Esophagus muscularis mucosa (tissue), 4 donors: ENCODE measurements at regions not wholly inside any gene's neighbourhood (a gene's known extent, or its start where the extent isn't known, plus 50 kb on each side); places are given as distances from the start of the nearest gene placed in this dataset.
"Not testable (repeated sequence)": the region's sequence is repeated elsewhere in the genome, so short reads cannot be mapped to it uniquely, and the experiment has no call there.

Experiments used
- DNase-seq: peaks from one replicate; pipeline ENCODE4 v3.0.0-alpha.2; 2017; ENCODE audit errors: extremely low spot score
- H3K27ac ChIP-seq, 4 donors: fragments of 200-600 bp; sonication (generic); replicated peaks in 1 of 4; 1 replicate in 3 of 4; 2 replicates in 1 of 4; pipeline ENCODE4 v1.5.1; 2016 to 2019; ENCODE audit warnings: mild to moderate bottlenecking in 1 of 4
- H3K27me3 ChIP-seq, 4 donors: fragments of 200-600 bp; sonication (generic); one replicate each; pipeline versions ENCODE4 v1.5.1 to v1.6.0; 2016 to 2019
- H3K36me3 ChIP-seq, 4 donors: fragments of 200-600 bp; sonication (generic); one replicate each; pipeline ENCODE4 v1.5.1; 2016 to 2019
- H3K4me1 ChIP-seq, 4 donors: fragments of 200-600 bp; sonication (generic); one replicate each; pipeline ENCODE4 v1.5.1; 2016 to 2019
- H3K4me3 ChIP-seq, 4 donors: fragments of 200-600 bp; sonication (generic); 1 replicate in 2 of 4; 2 replicates in 2 of 4; pipeline ENCODE4 v1.5.1; 2016 to 2019; ENCODE audit warnings: mild to moderate bottlenecking in 4 of 4, moderate library complexity in 1 of 4
- H3K9me3 ChIP-seq, 4 donors: fragments of 200-600 bp; sonication (generic); 1 replicate in 3 of 4; 2 replicates in 1 of 4; pipeline ENCODE4 v1.5.1; 2016 to 2019
- CTCF ChIP-seq, 3 experiments: fragments of 200-600 bp in 2 of 3; fragments of 450-650 bp in 1 of 3; sonication (generic) in 2 of 3; IDR thresholded peaks; one replicate each; pipeline ENCODE4 v1.5.1; 2017 to 2019; ENCODE audit warnings: antibody characterized with exemption in 3 of 3, mild to moderate bottlenecking in 2 of 3, moderate library complexity in 1 of 3
- EP300 ChIP-seq: sonication (generic); formaldehyde crosslinking; IDR thresholded peaks from one replicate; pipeline ENCODE4 v1.6.1; 2017; ENCODE audit warnings: antibody characterized with exemption
- POLR2A ChIP-seq: fragments of 450-650 bp; IDR thresholded peaks from one replicate; pipeline ENCODE4 v1.6.1; 2017; ENCODE audit warnings: antibody characterized with exemption, moderate library complexity, mild to moderate bottlenecking, low read depth
- POLR2AphosphoS5 ChIP-seq, 2 donors: sonication (generic); formaldehyde crosslinking; IDR thresholded peaks; one replicate each; pipeline ENCODE4 v1.6.1; 2017; ENCODE audit warnings: antibody characterized with exemption in 2 of 2
- WGBS: methylation state at CpG from one replicate; pipeline ENCODE4 v1.1.5; 2018; 5-methylcytosine and 5-hydroxymethylcytosine counted together
- intact Hi-C: fragments of 100-400 bp; cut with DNase I; formaldehyde crosslinking; loops from one replicate; pipeline ENCODE4 v1.15.1; 2023

GRCh38 chr1:181249186-181249585 is 160.7 kb downstream of the IER5 start:
- Histone ChIP-seq H3K4me3 (no peak overlapping the region), H3K4me1 (peaks cover 3 to 19% (median 11%) of the 10 kb centered on the region in 4 donors), H3K9me3 (no peaks in the 10 kb centered on the region), H3K27ac (no peak overlapping the region), H3K27me3 (no peaks in the 10 kb centered on the region), H3K36me3 (no peaks in the 10 kb centered on the region)
- TF ChIP-seq CTCF (IDR thresholded peaks at IDR 0.05) (no peak), POLR2AphosphoS5 (IDR thresholded peaks at IDR 0.05) (no peak), EP300 (no peak), POLR2A (no peak)
- WGBS = 92% methylated on average over 3 of the region's 3 CpGs
- intact Hi-C loops = no loop called here
- DNase-seq = peak; percentile 37

- Histone ChIP-seq H3K4me1 (peaks cover 3 to 19% (median 11%) of the 10 kb centered on the region in 4 donors), H3K36me3 (no peaks in the 10 kb centered on the region), H3K4me3 (no peak overlapping the region), H3K27me3 (no peaks in the 10 kb centered on the region), H3K27ac (no peak overlapping the region), H3K9me3 (no peaks in the 10 kb centered on the region)
- peak; percentile 21 for DNase-seq
- intact Hi-C loops = no loop called here
- 80% methylated on average over 2 of the region's 2 CpGs for WGBS
- TF ChIP-seq CTCF (IDR thresholded peaks at IDR 0.05) (no peak), POLR2AphosphoS5 (IDR thresholded peaks at IDR 0.05) (no peak), POLR2A (no peak), EP300 (no peak)
Observed at GRCh38 chr1:181250038-181250437, 161.5 kb downstream of the IER5 start.

- peak in 1 of 2 donors; percentile 31 for TF ChIP-seq POLR2AphosphoS5 (IDR thresholded peaks at IDR 0.05)
- TF ChIP-seq CTCF (IDR thresholded peaks at IDR 0.05) = no peak
- intact Hi-C loops = no loop called here
- DNase-seq = peak; percentile 57
- Histone ChIP-seq H3K9me3 (no peaks in the 10 kb centered on the region), H3K4me1 (peaks cover 3 to 19% (median 11%) of the 10 kb centered on the region in 4 donors), H3K27me3 (no peaks in the 10 kb centered on the region), H3K4me3 (no peak overlapping the region), H3K27ac (no peak overlapping the region), H3K36me3 (no peaks in the 10 kb centered on the region)
- WGBS = 50% methylated on average over 5 of the region's 5 CpGs
Observed at GRCh38 chr1:181251001-181251712, 162.7 kb downstream of the IER5 start.

GRCh38 chr1:181251713-181252075 is 163.2 kb downstream of the IER5 start:
- no peak overlapping the region for H3K4me3 ChIP-seq
- H3K36me3 ChIP-seq = no peaks in the 10 kb centered on the region
- no peaks in the 10 kb centered on the region for H3K27me3 ChIP-seq
- H3K27ac ChIP-seq = no peak overlapping the region
- TF ChIP-seq EP300 = no peak
- TF ChIP-seq POLR2AphosphoS5 (IDR thresholded peaks at IDR 0.05) = no peak
- no peak for TF ChIP-seq POLR2A
- TF ChIP-seq CTCF (IDR thresholded peaks at IDR 0.05) = no peak
- intact Hi-C loops = no loop called here
- peaks cover 3 to 19% (median 11%) of the 10 kb centered on the region in 4 donors for H3K4me1 ChIP-seq
- DNase-seq = peak; percentile 42
- 47% methylated on average over 6 of the region's 6 CpGs for WGBS
- H3K9me3 ChIP-seq = no peaks in the 10 kb centered on the region

GRCh38 chr1:181253601-181254000 is 165.1 kb downstream of the IER5 start:
- H3K9me3 ChIP-seq, intact Hi-C loops, DNase-seq, H3K4me3 ChIP-seq, H3K27me3 ChIP-seq, H3K27ac ChIP-seq, H3K36me3 ChIP-seq: not testable (repeated sequence)
- peaks cover 3 to 19% (median 11%) of the 10 kb centered on the region in 4 donors for H3K4me1 ChIP-seq
- 50% methylated on average over 2 of the region's 2 CpGs for WGBS
